SK-N-SH (cell line): ENCODE measurements at regions not wholly inside any gene's neighbourhood (a gene's known extent, or its start where the extent isn't known, plus 50 kb on each side); places are given as distances from the start of the nearest gene placed in this dataset.

Source experiments
- CTCF ChIA-PET: fragments of 300-600, 350-600 bp; formaldehyde crosslinking; extraction: SDS; loops from one replicate; lab custom pipeline; 2021; lab: Yijun Ruan, JAX
- POLR2A ChIA-PET: fragments of 350-600 bp; sonication (Branson Sonifier 250); formaldehyde crosslinking; extraction: SDS; loops from one replicate; lab custom pipeline; 2020; ENCODE audit warnings: antibody characterized with exemption, inconsistent platforms; lab: Yijun Ruan, JAX
- DNase-seq: peaks from one replicate; pipeline ENCODE4 v3.0.0; 2012
- H2AFZ ChIP-seq: fragments of 200-600 bp; sonication (generic); 2 replicates; pipeline ENCODE4 v1.8.1; 2016; ENCODE audit warnings: antibody characterized with exemption, mild to moderate bottlenecking, low read depth
- H3F3A ChIP-seq: fragments of 200-600 bp; sonication (generic); replicated peaks from 2 replicates; pipeline ENCODE3; 2016; ENCODE audit warnings: antibody characterized with exemption, mild to moderate bottlenecking; ENCODE audit not compliant: insufficient read depth
- H3K27ac ChIP-seq, 2 experiments: fragments of 200-500 bp in 1 of 2; fragments of 200-600 bp in 1 of 2; sonication (Bioruptor generic) in 1 of 2; sonication (generic), shearing (Covaris generic) in 1 of 2; 2 replicates each; pipeline versions ENCODE4 v1.5.1 to v1.6.1; 2014 to 2016; ENCODE audit warnings: low read depth in 2 of 2, inconsistent platforms in 1 of 2, low read length in 1 of 2, mild to moderate bottlenecking in 1 of 2, mixed read lengths in 1 of 2
- H3K27me3 ChIP-seq: fragments of 200-600 bp; sonication (generic), shearing (Covaris generic); 2 replicates; pipeline ENCODE4 v1.6.1; 2016; ENCODE audit warnings: mixed run types; ENCODE audit not compliant: insufficient read depth
- H3K36me3 ChIP-seq, 2 experiments: fragments of 200-500 bp in 1 of 2; fragments of 200-600 bp in 1 of 2; sonication (Bioruptor generic) in 1 of 2; sonication (generic) in 1 of 2; replicated peaks in 1 of 2; 2 replicates each; pipeline versions ENCODE3 to v1.5.1; 2014 to 2016; ENCODE audit warnings: low read length in 1 of 2, mild to moderate bottlenecking in 1 of 2; ENCODE audit not compliant: insufficient read depth in 2 of 2, control insufficient read depth in 1 of 2
- H3K4me1 ChIP-seq, 2 experiments: fragments of 200-500 bp in 1 of 2; fragments of 200-600 bp in 1 of 2; sonication (Bioruptor generic) in 1 of 2; sonication (generic), shearing (Covaris generic) in 1 of 2; 2 replicates each; pipeline versions ENCODE4 v1.5.1 to v1.6.1; 2014 to 2016; ENCODE audit warnings: low read depth in 1 of 2, low read length in 1 of 2, mixed run types in 1 of 2; ENCODE audit not compliant: insufficient read depth in 2 of 2, control insufficient read depth in 1 of 2
- H3K4me2 ChIP-seq: fragments of 200-600 bp; sonication (generic), shearing (Covaris generic); 2 replicates; pipeline ENCODE4 v1.6.1; 2017; ENCODE audit warnings: mixed run types
- H3K4me3 ChIP-seq, 2 experiments: fragments of 200-500 bp in 1 of 2; fragments of 200-600 bp in 1 of 2; sonication (Bioruptor generic) in 1 of 2; sonication (generic), shearing (Covaris generic) in 1 of 2; 2 replicates each; pipeline versions ENCODE4 v1.5.1 to v1.8.1; 2014 to 2016; ENCODE audit warnings: low read depth in 2 of 2, inconsistent platforms in 1 of 2, low read length in 1 of 2, mild to moderate bottlenecking in 1 of 2, mixed read lengths in 1 of 2, moderate library complexity in 1 of 2
- H3K79me2 ChIP-seq: fragments of 200-600 bp; sonication (generic); 2 replicates; pipeline ENCODE4 v1.8.1; 2017; ENCODE audit warnings: mild to moderate bottlenecking; ENCODE audit not compliant: insufficient read depth
- H3K9ac ChIP-seq: fragments of 200-600 bp; sonication (generic); 2 replicates; pipeline ENCODE4 v1.6.1; 2017; ENCODE audit warnings: mixed run types
- H3K9me2 ChIP-seq: fragments of 200-600 bp; sonication (generic); 2 replicates; pipeline ENCODE4 v1.6.1; 2017; ENCODE audit warnings: mixed run types
- H3K9me3 ChIP-seq: fragments of 200-600 bp; sonication (generic); 2 replicates; pipeline ENCODE4 v1.6.1; 2017; ENCODE audit warnings: mixed run types, mild to moderate bottlenecking, moderate library complexity
- H4K20me1 ChIP-seq: fragments of 200-600 bp; sonication (generic); 2 replicates; pipeline ENCODE4 v1.6.1; 2017; ENCODE audit warnings: mild to moderate bottlenecking, mixed run types; ENCODE audit not compliant: insufficient read depth
- CTCF ChIP-seq: fragments of 200-600 bp; sonication (generic); IDR thresholded peaks from 2 replicates; pipeline ENCODE4 v1.6.1; 2017; ENCODE audit warnings: antibody characterized with exemption, mild to moderate bottlenecking, moderate library complexity
- EZH2phosphoT487 ChIP-seq: fragments of 200-600 bp; sonication (generic); IDR thresholded peaks from 2 replicates; pipeline ENCODE4 v1.6.1; 2017; ENCODE audit warnings: low read depth, mixed run types, mild to moderate bottlenecking, antibody characterized with exemption, moderate library complexity, borderline replicate concordance
- FOSL2 ChIP-seq: IDR thresholded peaks from 2 replicates; pipeline ENCODE4 v1.4.0; 2012; ENCODE audit warnings: low read depth, mild to moderate bottlenecking, moderate library complexity, borderline replicate concordance
- GABPA ChIP-seq: IDR thresholded peaks from 2 replicates; pipeline ENCODE4 v1.4.0; 2012; ENCODE audit warnings: low read depth, mild to moderate bottlenecking
- GATA2 ChIP-seq: sonication (generic); formaldehyde crosslinking; IDR thresholded peaks from 2 replicates; pipeline ENCODE4 v1.5.0; 2020; ENCODE audit warnings: mild to moderate bottlenecking, missing genetic modification reagents
- IRF3 ChIP-seq: fragments of 150-350 bp; IDR thresholded peaks from 2 replicates; pipeline ENCODE4 v1.6.1; 2016; ENCODE audit warnings: mild to moderate bottlenecking, low read depth, low read length
- MAX ChIP-seq: IDR thresholded peaks from 2 replicates; pipeline ENCODE4 v1.4.0; 2012; ENCODE audit warnings: low read depth
- MEF2A ChIP-seq: IDR thresholded peaks from 2 replicates; pipeline ENCODE4 v1.4.0; 2012; ENCODE audit warnings: low read depth, borderline replicate concordance
- MXI1 ChIP-seq: IDR thresholded peaks from 2 replicates; pipeline ENCODE4 v1.6.1; 2012; ENCODE audit warnings: mild to moderate bottlenecking, low read depth, low read length, improper control_type of control experiment
- POLR2AphosphoS5 ChIP-seq: IDR thresholded peaks from 2 replicates; pipeline ENCODE4 v1.6.1; 2012; ENCODE audit warnings: low read depth, low read length
- RFX5 ChIP-seq: IDR thresholded peaks from 2 replicates; pipeline ENCODE4 v1.6.1; 2012; ENCODE audit warnings: mild to moderate bottlenecking, improper control_type of control experiment, low read length
- RXRA ChIP-seq: IDR thresholded peaks from 2 replicates; pipeline ENCODE4 v1.4.0; 2012; ENCODE audit warnings: low read depth, mild to moderate bottlenecking, borderline replicate concordance
- SMC3 ChIP-seq: IDR thresholded peaks from 2 replicates; pipeline ENCODE4 v1.6.1; 2012; ENCODE audit warnings: low read depth, low read length, improper control_type of control experiment
- TAF1 ChIP-seq: IDR thresholded peaks from 2 replicates; pipeline ENCODE4 v1.6.1; 2012; ENCODE audit warnings: low read depth, mild to moderate bottlenecking, low read length, moderate library complexity, borderline replicate concordance
- TCF12 ChIP-seq: IDR thresholded peaks from 2 replicates; pipeline ENCODE4 v1.4.0; 2012
- TEAD4 ChIP-seq: IDR thresholded peaks from 2 replicates; pipeline ENCODE4 v1.4.0; 2012; ENCODE audit warnings: mild to moderate bottlenecking, borderline replicate concordance; ENCODE audit not compliant: insufficient read depth
- USF1 ChIP-seq: IDR thresholded peaks from 2 replicates; pipeline ENCODE4 v1.4.0; 2012; ENCODE audit warnings: low read depth, borderline replicate concordance
- USF2 ChIP-seq: fragments of 150-350 bp; IDR thresholded peaks from 2 replicates; pipeline ENCODE4 v1.6.1; 2017; ENCODE audit warnings: antibody characterized with exemption, low read length, low read depth, borderline replicate concordance
- YY1 ChIP-seq: IDR thresholded peaks from 2 replicates; pipeline ENCODE4 v1.4.0; 2012; ENCODE audit warnings: low read depth, mild to moderate bottlenecking
- WGBS: methylation state at CpG from one replicate; pipeline ENCODE4 v1.1.6; 2017; ENCODE audit warnings: low lambda C conversion rate; 5-methylcytosine and 5-hydroxymethylcytosine counted together

- Histone ChIP-seq H3K4me3 (no peak overlapping the region), H3K4me2 (no peak overlapping the region), H4K20me1 (no peaks in the 10 kb centered on the region), H3K4me1 (peaks cover 0 to 13% of the 10 kb centered on the region in 2 experiments; a peak in 1 of 4 replicates), H3K9me2 (no peaks in the 10 kb centered on the region), H2AFZ (no peak overlapping the region), H3K79me2 (no peaks in the 10 kb centered on the region), H3K9ac (no peak overlapping the region), H3K27me3 (peaks cover 12% of the 10 kb centered on the region; the same call in 1 of the 2 replicates), H3K36me3 (no peaks in the 10 kb centered on the region), H3K27ac (no peak overlapping the region), H3K9me3 (no peaks in the 10 kb centered on the region), H3F3A (no peaks in the 10 kb centered on the region)
- no peak for DNase-seq
- TF ChIP-seq FOSL2 (no peak), GATA2 (CRISPR knock-in tag) (peak; percentile 5; the same call in 1 of the 2 replicates), USF1 (no peak), POLR2AphosphoS5 (no peak)
- POLR2A ChIA-PET: no interaction called here
- CTCF ChIA-PET: interaction anchor here (0.9 to 1.5 kb wide), 2 partner anchors 12 to 15 kb away, joined by 3 to 4 read pairs; no protein-coding TSS in a partner anchor
- 55% methylated on average over 19 of the region's 19 CpGs for whole genome bisulfite sequencing
Observed at GRCh38 chr20:58141971-58142842, 86.2 kb downstream of the ANKRD60 start.

GRCh38 chr20:58141496-58141895 lies 87.0 kb downstream of the ANKRD60 start:
- Histone ChIP-seq H2AFZ (no peak overlapping the region), H3K27ac (no peak overlapping the region; a peak in 1 of 4 replicates), H3K4me3 (no peak overlapping the region), H3K9ac (no peak overlapping the region), H3K9me2 (no peaks in the 10 kb centered on the region), H3K36me3 (no peaks in the 10 kb centered on the region), H3F3A (no peaks in the 10 kb centered on the region), H3K9me3 (no peaks in the 10 kb centered on the region), H3K79me2 (no peaks in the 10 kb centered on the region), H3K4me2 (no peak overlapping the region), H3K4me1 (peaks cover 0 to 13% of the 10 kb centered on the region in 2 experiments; a peak in 1 of 4 replicates), H4K20me1 (no peaks in the 10 kb centered on the region), H3K27me3 (peaks cover 12% of the 10 kb centered on the region; the same call in 1 of the 2 replicates)
- 50% methylated on average over 3 of the region's 4 CpGs for WGBS
- ChIA-PET CTCF (interaction anchor here (1.5 kb wide), 1 partner anchor 13 kb away, joined by 4 read pairs; no protein-coding TSS in a partner anchor), POLR2A (no interaction called here)
- DNase-seq: no peak
- TF ChIP-seq IRF3: no peak
- no peak for TF ChIP-seq GABPA
- no peak for TF ChIP-seq GATA2 (CRISPR knock-in tag)
- TF ChIP-seq SMC3: no peak
- no peak for TF ChIP-seq MXI1
- no peak for TF ChIP-seq MAX
- TF ChIP-seq TAF1: no peak
- no peak for TF ChIP-seq EZH2phosphoT487
- TF ChIP-seq MEF2A: no peak
- TF ChIP-seq YY1: no peak
- no peak for TF ChIP-seq RFX5
- TF ChIP-seq TCF12: no peak
- no peak for TF ChIP-seq USF2
- no peak for TF ChIP-seq RXRA
- no peak for TF ChIP-seq TEAD4
- TF ChIP-seq CTCF: no peak
- no peak for TF ChIP-seq FOSL2
